BE2C (cell line): ENCODE measurements at regions not wholly inside any gene's neighbourhood (a gene's known extent, or its start where the extent isn't known, plus 50 kb on each side); places are given as distances from the start of the nearest gene placed in this dataset.
A peak's percentile ranks its signal among the peaks of the same experiment; 100 is the strongest.
"Not testable (repeated sequence)": the region's sequence is repeated elsewhere in the genome, so short reads cannot be mapped to it uniquely, and the experiment has no call there.

Experiments used
- DNase-seq: peaks from one replicate; pipeline ENCODE4 v3.0.0-alpha.2; 2020
- H3K27me3 ChIP-seq: fragments of 250-450 bp; sonication (Bioruptor Pico); 2 replicates; pipeline ENCODE4 v1.5.1; 2020; ENCODE audit warnings: mild to moderate bottlenecking
- H3K36me3 ChIP-seq: fragments of 250-450 bp; sonication (Bioruptor Pico); 2 replicates; pipeline ENCODE4 v1.5.1; 2020; ENCODE audit warnings: mild to moderate bottlenecking
- H3K4me1 ChIP-seq: fragments of 250-450 bp; sonication (Bioruptor Pico); 2 replicates; pipeline ENCODE4 v1.5.1; 2020
- H3K4me3 ChIP-seq: 2 replicates; pipeline ENCODE4 v1.5.1; 2011; ENCODE audit warnings: low read depth, low read length
- H3K9me3 ChIP-seq: fragments of 250-450 bp; sonication (Bioruptor Pico); 2 replicates; pipeline ENCODE4 v1.5.1; 2020

DNA sequence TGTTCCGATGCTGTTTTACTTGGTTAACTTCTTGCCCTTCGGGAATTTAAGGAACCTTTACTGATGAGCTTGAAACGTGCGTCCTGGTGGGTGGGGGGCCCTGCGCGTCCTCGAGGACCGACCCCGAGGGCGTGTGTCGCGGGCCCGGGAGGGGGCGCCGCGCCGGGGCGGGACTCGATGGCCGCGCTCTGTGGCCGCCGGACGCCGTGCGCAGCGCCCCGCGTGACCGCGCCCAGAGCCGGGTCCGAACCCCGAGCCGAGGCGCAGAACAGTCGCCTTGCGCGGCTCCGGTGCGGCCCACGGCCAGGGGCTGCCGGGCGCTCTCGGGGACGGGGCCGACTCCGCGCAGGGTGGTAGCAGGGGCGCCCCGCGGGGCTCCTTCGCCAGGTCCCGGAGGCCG is 4053.5 kb upstream of the TPTE start:
- H3K27me3 ChIP-seq, H3K9me3 ChIP-seq, H3K36me3 ChIP-seq, H3K4me3 ChIP-seq, DNase-seq, H3K4me1 ChIP-seq: not testable (repeated sequence)

- H3K9me3 ChIP-seq, H3K27me3 ChIP-seq, H3K4me1 ChIP-seq, DNase-seq, H3K4me3 ChIP-seq, H3K36me3 ChIP-seq: not testable (repeated sequence)
Observed at GRCh38 chr21:6468331-6468860, 4053.0 kb upstream of the TPTE start.

DNA sequence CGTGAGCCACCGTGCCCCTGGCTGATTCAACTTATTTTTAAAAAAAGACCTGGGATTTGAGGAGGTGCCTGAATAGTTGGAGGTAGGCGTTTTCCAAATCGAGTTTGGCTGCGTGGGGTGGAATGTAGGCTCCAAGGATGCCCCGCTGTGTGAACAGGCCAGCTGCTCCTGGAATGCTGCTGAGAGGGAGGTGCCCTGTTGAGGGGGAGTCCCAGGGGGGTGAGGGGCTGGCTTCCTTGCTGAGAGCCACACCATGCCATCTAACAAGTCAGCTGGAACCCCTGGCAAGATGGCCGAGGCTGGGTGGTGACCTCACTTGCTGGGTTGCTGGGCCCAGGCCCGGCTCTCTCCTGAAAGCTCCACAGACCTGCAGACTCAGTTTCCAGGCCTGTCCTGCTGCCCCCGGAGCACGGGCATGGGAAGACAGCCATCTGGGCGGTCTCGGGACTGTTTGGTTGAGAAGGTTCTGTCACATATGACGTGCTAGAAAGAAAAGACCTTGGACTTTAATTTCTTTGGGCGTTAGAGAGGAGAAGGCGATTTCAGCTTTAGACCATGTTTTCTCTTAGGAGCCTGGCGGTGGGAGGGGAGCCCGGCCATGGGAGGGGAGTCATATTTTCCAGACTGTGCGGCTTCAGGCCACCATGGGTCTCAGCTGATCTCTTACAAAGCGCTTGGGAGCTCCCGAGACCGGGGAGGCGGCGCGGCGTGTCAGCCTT is 4047.0 kb upstream of the TPTE start:
- H3K4me1 ChIP-seq, H3K27me3 ChIP-seq, H3K4me3 ChIP-seq, H3K9me3 ChIP-seq, DNase-seq, H3K36me3 ChIP-seq: not testable (repeated sequence)

GRCh38 chr21:6481116-6481515 is 4040.3 kb upstream of the TPTE start:
- not testable (repeated sequence) for H3K9me3 ChIP-seq, H3K27me3 ChIP-seq, H3K36me3 ChIP-seq, H3K4me1 ChIP-seq, H3K4me3 ChIP-seq, DNase-seq

DNA sequence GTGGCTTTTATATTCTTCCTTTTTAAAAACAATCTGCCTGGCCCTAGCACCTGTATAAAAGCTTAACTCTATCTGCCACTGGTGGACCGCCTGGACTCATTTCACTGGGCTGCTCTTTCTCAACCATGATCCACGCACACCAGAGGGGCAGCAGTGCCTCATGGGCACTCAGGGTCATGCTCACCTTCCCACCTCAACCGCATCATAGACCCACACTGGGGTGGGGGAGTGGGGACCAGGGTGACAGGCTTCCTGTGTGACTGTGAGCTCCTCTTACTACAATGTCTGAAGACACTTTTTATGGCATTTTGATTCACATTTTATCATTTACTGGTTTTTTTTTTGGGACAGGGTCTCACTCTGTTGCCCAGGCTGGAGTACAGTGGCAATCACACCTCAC is 4038.8 kb upstream of the TPTE start:
- not testable (repeated sequence) for H3K36me3 ChIP-seq, H3K4me3 ChIP-seq, H3K9me3 ChIP-seq, H3K27me3 ChIP-seq, H3K4me1 ChIP-seq, DNase-seq

DNA sequence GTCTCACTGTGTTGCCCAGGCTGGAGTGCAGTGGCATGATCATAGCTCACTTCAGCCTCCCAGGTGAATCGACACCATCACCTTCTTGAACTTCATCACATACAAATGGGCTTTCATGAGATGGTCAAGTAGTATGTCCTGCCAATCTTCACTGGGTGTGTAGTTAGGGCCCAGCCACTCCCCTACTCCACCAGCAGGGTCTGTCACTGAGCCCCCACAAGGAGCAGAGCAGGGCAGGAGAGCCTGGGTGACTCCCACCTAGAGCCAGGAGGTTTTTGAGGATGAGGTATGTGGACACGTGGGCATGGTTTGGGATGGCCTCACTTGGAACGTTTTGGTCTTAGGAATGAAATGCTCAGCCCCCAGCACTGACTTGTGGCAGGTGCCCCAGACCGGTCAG is 4037.7 kb upstream of the TPTE start:
- not testable (repeated sequence) for H3K4me3 ChIP-seq, H3K27me3 ChIP-seq, H3K4me1 ChIP-seq, H3K9me3 ChIP-seq, H3K36me3 ChIP-seq, DNase-seq

GRCh38 chr21:6486821-6487220 is 4034.6 kb upstream of the TPTE start:
- H3K4me1 ChIP-seq, DNase-seq, H3K4me3 ChIP-seq, H3K27me3 ChIP-seq, H3K9me3 ChIP-seq, H3K36me3 ChIP-seq: not testable (repeated sequence)

DNA sequence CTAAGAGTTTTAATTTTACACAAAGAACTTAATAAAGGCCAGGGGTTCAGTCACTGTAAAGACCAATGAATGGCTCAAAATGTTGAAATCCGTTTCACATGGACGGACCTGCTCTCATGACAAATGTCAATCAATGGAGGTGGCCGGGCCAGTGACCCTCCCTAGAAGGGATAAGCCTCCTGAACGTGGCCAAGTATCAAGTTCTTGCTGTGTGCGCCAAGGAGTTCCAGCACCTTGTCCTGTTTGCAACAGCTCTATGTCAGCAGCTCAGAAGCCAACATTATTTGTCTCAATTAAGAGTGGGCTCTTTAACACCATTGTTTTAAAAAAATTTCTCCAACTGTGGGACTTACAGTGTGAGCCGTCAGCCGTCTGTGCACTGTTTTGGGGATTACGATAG is 4028.7 kb upstream of the TPTE start:
- H3K36me3 ChIP-seq, H3K9me3 ChIP-seq, H3K27me3 ChIP-seq, DNase-seq, H3K4me1 ChIP-seq, H3K4me3 ChIP-seq: not testable (repeated sequence)

DNA sequence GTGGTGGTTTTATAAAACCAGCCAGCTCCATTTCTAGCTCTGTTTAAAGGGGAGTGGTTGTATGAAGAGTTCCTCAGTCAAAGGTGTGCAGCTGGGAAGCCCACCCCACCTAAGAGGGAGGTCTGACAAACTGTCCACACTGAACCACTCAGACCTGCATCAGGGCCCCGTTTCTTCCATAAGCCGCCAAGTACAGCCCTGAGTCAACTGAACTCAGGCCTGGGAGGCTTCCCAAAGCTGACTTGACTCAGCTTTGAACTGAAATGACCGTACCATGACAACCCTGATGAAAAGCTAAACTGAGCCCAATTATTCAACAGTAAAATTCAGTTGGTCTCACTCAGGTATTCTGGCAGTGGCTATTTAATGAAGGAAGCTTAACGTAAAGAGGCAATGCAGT is 4027.4 kb upstream of the TPTE start:
- not testable (repeated sequence) for H3K9me3 ChIP-seq, H3K27me3 ChIP-seq, DNase-seq, H3K4me3 ChIP-seq, H3K36me3 ChIP-seq, H3K4me1 ChIP-seq

DNA sequence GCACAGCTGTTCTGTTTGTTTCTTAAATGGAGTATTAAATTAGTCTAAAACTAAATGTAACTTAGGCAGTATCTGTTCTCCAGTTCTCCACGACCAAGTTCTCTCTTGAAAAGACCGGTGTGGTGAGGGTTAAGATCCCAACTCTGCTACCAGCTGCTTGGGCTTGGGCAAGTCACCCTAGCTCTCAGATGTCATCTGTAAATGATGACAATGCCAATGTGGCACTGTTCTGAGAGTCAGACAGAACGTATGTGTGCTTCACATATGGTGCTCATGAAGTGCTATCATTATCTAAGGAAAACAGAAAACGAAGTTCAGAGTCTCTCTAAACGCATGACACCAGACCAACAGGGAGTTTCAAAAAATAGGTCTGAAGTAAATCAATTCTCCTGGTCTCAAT is 4025.0 kb upstream of the TPTE start:
- H3K36me3 ChIP-seq, H3K27me3 ChIP-seq, DNase-seq, H3K4me3 ChIP-seq, H3K4me1 ChIP-seq, H3K9me3 ChIP-seq: not testable (repeated sequence)

GRCh38 chr21:6498716-6499115 is 4022.7 kb upstream of the TPTE start:
- H3K27me3 ChIP-seq, H3K9me3 ChIP-seq, H3K36me3 ChIP-seq, H3K4me1 ChIP-seq: not testable (repeated sequence)
- peak overlapping the region; percentile 51 for H3K4me3 ChIP-seq
- peak; percentile 4 for DNase-seq

GRCh38 chr21:6499128-6499826 is 4022.1 kb upstream of the TPTE start:
- not testable (repeated sequence) for H3K4me3 ChIP-seq, H3K9me3 ChIP-seq, H3K27me3 ChIP-seq, H3K4me1 ChIP-seq, H3K36me3 ChIP-seq
- peak; percentile 71 for DNase-seq

GRCh38 chr21:6499866-6500265 is 4021.5 kb upstream of the TPTE start:
- not testable (repeated sequence) for DNase-seq, H3K27me3 ChIP-seq, H3K4me1 ChIP-seq, H3K9me3 ChIP-seq, H3K4me3 ChIP-seq, H3K36me3 ChIP-seq

DNA sequence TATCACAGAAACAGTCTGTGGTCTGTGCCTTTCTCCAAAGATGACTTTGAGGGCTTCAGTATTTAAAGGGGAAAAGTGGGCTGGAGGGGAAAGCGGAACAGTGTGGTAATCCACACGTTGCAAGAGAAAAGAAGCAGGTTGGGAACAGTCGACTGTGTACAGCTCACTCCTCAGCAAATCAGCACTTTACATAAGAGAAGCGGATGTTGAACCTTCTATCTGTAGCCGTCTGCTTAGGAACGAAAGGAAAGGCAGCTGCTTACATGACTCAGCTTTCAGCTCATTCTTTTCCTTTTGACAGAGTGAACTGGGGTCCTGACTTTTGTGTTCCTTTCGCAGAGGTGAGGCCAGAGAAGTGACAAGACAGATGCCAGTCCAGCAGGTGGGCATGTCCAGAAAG is 4020.7 kb upstream of the TPTE start:
- not testable (repeated sequence) for H3K27me3 ChIP-seq, H3K4me3 ChIP-seq, H3K36me3 ChIP-seq, DNase-seq, H3K9me3 ChIP-seq, H3K4me1 ChIP-seq

DNA sequence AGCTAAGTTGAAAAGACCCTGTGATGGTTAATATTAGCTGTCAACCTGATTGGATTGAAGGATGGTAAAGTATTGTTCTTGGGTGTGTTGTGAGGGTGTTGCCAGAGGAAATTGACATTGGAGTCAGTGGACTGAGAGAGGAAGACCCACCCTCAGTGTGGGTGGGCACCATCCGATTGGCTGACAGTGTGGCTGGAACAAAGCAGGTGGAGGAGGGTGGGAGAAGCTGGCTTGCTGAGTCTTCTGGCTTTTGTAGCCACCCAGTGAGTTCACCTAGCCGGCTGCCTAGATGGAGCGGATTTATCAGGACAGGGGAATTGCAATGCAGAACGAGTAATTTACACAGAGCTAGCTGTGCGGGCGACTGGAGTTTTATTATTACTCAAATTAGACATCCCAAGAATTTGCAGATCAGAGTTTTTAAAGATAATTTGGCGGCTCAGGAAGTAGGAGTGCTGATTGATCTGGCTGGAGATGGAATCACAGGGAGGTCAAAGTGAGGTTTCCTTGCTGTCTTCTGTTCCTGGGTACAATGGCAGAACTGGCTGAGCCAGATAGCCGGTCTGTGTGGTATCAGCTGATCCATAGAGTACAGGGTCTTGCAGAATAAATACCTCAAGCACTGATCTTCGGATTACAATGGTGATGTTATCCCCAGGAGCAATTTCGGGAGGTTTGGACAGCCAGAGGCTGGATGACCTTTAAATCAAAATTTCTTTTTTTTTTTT is 4015.1 kb upstream of the TPTE start:
- DNase-seq, H3K4me1 ChIP-seq, H3K27me3 ChIP-seq, H3K9me3 ChIP-seq, H3K4me3 ChIP-seq, H3K36me3 ChIP-seq: not testable (repeated sequence)

DNA sequence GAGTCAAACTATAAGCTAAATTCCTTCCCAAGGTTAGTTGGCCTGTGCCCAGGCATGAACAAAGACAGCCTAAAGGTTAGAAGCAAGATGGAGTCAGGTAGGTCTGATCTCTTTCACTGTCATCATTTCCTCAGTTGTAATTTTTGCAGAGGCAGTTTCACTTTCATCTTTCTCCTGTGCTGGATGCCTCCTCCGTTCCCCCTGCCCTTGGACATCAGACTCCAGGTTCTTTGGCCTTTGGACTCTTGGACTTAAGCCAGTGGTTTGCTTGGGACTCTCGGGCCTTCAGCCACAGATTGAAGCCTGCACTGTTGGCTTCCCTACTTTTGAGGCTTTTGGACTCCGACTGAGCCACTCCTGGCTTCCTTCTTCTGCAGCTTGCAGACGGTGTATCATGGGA is 4013.8 kb upstream of the TPTE start:
- not testable (repeated sequence) for DNase-seq

More for the DNA sequence above, 4013.8 kb upstream of the TPTE start:
- not testable (repeated sequence) for H3K4me3 ChIP-seq, H3K36me3 ChIP-seq, H3K4me1 ChIP-seq, H3K27me3 ChIP-seq, H3K9me3 ChIP-seq
